HG03060 (cell line): ENCODE measurements at regions not wholly inside any gene's neighbourhood (a gene's known extent, or its start where the extent isn't known, plus 50 kb on each side); places are given as distances from the start of the nearest gene placed in this dataset.

Source experiments
- ATAC-seq: cut with Tn5 transposase; IDR thresholded peaks from one replicate; pipeline ENCODE4 v1.9.1; 2021; ENCODE audit warnings: low read depth, moderate number of reproducible peaks; ENCODE audit not compliant: unreplicated experiment

DNA sequence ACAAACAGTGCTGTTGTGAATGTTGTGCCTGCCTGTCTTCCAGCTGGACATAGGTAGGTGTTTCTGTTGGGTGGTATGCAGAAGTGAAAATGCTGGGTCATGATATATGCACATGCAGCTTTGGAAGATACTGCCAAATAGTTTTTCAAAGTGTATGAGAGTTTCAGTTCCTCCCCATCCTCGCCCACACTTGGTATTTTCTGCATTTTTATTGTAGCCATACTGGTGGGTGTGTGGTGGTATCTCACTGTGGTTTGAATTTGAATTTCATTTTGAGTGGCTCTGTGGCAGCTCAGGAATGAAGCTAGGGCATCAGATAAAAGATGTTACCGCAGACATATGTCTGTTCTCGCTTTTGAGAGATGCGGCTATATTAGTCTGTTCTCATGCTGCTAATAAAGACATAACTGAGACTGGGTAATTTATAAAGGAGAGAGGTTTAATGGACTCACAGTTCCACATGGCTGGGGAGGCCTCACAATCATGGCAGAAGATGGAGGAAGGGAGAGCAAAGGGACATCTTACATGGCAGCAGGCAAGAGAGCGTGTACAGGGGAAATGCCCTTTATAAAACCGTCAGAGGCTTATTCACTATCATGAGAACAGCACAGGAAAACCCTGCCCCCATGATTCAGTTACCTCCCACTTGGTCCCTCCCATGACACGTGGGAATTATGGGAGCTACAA, 183.1 kb downstream of the CAND1 start:
- ATAC-seq = peak; percentile 61

DNA sequence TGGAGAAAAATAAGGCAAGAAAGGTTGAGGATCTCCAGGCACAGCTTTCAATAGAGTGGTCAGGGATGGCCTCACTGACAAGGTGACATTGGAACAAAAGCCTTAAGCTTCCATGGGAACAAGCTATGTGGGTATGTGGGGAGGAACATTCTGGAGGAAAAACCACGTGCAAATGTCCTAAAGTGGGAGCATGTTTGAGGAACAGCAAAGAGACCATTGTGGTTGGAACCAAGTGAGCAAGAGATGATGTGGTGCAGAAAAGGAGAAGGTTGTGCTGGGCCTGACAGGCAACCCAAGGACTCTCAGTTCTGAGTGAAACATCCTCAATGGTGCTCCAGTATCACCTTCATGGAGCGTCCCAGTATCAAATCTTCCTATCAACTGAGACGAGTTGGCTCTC, 184.0 kb downstream of the CAND1 start:
- ATAC-seq = no peak

DNA sequence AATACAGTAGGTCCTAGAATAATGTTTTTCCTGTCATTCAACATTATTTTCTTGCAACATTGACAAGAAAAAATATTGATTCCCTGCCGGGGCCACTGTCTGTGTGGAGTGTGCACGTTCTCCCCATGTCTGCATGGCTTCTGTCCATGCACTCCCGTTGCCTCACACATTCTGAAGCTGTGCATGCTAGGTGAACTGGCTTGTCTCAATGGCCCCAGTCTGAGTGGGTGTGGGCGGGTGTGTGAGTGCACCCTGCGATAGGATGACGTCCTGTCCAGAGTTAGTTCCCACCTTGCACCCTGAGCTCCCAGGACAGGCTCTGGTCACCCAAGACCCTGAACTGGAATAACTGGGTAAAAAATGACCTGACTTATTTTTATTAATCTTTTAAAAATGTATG, 186.1 kb downstream of the CAND1 start:
- no peak for ATAC-seq

DNA sequence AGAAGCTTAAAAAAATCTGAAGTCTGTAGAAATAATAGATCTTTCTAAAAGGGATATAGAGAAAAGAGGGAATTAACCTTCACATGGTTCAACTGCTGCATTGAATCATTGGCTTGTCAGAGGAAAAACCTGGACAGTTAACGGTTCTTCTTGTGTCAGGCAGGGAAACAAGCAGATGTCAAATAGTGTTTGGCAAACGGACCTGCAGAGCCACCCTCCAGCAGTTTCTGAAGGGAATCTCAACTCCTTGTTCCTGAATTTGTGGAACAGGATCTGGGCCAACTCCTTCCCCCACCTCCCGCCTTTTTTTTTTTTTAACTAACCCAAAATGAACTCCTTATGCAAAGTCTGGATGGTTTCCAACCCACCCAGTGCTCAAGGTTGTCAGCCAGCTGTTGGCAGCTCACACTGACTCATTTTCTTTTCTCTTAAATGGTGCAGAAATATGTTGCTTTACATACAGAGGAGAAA, 187.3 kb downstream of the CAND1 start:
- no peak for ATAC-seq

DNA sequence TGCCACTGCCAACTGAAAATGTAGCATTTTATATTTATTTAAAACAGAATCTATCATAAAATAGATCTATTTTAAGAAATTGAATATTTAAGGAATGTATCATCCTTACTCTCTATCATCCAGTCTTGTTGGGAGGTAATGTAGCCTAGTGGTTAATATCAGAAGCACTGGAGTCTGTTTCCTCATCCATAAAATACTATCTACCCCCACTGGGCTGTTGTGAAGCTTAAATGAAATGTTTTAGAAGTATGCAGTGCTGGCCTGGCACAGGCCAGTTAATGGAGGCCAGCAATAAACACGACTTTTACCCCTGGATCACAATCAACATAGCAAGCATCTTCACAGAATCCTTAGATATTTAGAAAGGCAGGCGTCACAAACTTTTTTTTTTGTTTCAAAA, 188.0 kb downstream of the CAND1 start:
- no peak for ATAC-seq

DNA sequence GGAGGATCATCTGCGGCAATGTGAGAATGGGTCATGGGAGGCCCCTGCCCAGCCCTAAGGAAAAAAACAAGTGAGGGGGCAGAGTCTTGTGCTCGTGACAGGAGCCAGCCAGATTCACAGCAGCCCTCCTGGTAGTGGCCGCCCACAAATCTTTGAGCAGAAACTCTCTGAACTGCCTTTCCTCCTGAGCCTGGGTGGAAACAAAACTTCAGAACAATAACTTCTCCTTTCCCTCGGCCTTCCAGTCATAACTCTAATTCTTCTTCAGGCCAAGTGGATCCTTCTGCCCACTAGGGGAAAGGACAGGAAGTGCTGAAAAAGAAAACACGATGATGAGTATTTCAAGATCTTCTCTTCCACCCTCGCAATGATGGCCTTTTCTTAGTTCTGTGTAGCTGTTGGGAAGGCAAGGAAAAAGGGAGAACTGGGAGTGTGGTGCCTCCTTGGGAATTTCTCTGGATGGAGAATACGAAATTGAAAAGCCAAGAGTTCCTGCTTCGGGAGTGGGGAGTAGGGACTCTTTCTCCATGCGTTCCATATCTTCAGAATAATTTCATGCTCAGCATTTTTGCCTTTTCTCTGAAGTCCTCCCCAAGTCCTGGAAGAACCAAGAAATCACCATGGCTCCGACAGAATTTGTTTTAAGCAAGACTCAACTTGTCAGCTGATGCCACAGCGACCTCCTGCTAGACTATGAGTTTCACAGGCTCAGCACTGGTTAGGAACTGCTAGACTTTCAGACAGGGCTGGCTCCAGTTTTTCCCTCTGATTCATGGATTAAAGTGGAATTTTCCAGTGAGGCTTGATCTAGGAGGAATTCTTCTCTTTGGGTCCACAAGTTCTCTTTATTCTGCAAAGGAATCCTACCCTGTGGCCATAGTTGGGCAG, 188.9 kb downstream of the CAND1 start:
- ATAC-seq = no peak

DNA sequence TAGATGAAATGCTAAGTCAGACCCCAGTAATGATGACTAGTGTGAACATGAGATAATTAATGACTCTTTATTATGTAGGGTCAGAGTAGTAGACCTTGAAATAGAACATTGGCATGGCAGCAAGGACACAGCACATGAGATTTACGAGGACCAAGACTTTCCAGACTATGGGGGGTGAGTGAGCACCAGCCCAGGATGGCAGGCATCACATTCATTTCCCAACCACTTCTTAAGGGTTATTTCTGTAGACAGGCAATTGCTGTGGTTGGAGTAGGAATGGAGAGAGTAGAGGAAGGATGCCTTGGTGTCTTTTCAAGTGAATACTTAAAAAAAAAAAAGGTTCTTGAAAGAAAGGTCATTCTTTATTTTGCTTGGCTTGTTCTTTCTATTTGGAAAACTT, 189.4 kb upstream of the DYRK2 start:
- ATAC-seq = no peak

DNA sequence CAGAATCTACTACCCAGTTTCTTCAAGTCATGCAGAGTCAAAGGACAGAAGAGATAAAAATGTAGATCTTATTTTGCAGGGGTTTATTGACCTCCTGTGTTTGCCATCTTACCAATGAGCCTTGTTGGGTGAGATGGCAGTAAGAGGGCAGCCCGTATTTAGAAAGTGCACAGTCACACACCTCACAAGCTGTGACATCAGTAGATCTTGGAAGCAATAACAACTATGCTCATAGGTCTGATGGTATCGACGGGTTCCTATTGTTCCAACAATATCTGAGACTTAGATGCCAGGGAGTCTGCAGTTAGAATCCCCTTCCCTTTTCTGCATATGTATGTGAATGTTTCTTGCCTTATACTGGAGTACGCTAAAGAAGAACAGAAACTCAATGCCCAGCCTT, 189.0 kb upstream of the DYRK2 start:
- ATAC-seq = no peak

DNA sequence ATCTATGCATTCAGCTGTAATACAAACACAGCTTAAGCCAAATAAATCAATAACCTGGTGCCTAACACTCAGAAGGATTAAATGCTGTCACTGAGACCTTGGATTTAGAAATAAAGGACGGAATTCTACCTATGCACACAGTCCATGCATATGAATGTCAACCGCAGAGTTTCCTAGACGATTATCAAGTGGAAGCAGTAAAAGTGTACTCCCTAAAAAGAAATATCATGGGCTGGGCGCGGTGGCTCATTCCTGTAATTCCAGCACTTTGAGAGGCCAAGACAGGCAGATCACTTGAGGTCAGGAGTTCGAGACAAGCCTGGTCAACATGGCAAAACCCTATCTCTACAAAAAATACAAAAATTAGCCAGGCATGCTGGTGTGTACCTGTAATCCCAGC, 188.2 kb upstream of the DYRK2 start:
- no peak for ATAC-seq

DNA sequence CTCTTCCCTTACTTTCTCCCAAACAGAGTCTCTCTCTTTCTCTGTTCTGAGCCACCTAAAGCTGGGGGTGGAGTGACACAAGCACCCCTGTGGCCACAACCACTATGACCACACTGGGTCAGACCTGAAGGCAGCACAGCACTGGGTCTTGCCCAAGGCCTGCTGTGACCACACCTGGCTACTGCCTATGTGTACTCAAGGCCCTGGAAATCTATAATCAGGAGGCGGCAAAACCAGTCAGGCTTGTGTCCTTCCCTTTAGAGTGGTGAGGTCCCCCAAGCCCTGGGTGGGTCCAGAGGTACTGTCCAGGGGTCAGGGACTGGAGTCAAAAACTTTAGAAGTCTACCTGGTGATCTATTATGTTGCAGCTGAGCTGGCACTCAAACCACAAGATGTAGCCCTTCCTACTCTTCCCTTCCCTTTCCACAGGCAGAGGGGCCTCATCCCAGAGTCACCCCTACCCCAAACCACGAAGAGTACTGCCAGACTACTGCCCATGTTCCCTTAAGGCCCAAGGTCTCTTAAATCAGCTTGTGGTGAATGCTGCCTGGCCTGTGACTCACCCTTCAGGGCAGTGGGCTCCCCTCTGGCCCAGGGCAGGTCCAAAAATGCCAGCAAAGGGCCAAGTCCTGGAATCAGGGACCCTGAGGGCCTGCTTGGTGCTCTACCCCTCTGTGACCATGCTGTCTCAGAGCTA, 179.8 kb upstream of the DYRK2 start:
- no peak for ATAC-seq

DNA sequence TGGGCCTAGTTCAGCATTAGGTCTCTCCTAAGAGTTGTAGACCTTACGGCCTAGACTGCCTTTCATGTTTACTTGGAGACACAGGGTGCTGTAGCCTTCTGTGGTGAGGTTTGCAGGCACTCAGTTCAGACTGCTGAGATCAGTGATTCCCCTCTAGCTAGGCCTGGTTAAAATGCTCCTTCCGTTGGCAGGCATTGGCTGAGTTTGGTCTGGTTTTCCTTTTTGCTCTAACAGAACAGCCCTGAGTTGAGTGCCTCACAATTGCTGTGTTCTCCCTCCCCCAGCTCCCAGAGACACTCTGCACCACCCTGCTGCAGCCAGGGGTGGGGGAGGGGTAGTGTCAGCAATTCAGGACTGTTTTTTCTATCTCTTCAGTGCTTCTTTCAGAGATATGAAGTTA, 178.9 kb upstream of the DYRK2 start:
- ATAC-seq = no peak

DNA sequence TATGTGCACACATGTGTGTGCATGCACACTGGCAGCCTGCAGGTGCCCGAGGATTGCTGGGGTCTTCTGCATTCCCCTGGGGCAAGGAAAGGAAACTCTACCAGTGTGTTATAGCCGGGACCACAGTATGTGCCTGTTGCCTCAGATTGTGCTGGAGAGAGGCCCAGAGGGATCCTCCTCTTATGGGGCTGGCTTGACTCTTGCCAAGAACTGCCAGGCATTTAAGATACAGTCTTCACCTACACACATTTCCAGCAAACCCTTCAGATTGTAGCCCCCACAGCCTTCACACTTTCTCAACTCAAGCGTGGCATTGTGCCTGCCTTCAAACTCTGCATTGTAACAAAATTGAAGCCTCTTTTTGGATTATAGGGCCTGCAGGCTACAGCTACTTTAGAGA, 176.7 kb upstream of the DYRK2 start:
- ATAC-seq = no peak

DNA sequence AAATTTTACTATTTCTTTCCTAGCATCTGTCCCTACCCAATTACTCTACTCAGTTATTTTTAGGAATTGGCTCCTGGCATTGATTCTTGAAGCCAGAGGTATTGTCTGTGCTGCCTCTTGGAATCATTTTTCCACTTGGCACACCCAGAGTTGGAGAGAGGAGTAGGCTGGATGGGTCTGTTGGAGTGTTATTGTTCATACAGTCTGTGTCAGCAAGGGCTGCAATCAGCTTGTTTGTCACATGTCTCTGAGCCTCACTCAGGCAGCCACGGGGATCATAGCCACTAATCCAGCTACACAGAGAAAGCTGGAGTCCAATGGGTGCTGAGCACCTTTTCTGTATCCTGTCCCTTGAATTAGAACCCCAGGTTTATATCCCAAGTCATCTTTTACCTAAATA, 176.0 kb upstream of the DYRK2 start:
- no peak for ATAC-seq

DNA sequence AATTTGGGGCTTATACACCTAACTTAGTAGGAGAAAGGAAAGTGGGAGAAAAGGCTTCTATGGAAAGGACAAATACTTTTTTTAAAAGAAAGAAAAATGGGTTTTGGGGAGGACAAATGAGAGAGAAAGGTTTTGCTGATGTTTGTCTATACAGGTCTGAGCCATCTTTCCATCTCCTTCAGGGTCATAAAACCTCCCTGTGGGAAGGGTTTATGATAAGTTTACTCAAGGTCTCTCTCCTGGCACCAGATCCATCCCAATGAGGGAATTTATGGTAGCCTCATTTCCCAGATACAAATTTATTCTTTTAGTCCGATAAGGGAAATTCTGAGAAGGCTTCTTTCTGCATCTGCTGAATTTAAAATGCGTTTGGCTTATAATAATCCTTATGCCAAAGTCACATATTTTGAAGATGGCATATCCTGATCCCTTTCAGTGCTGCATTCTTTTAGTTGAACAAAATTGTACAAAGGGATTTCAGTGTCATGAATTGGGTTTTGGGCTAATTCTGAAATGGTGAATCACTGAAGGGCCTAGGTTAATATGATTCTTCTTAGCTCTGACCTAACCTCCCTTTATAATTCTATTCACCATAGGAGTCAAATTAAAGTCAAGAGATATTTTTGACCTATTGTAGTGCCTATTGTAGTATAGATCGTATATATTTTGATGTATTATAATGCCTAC, 173.5 kb upstream of the DYRK2 start:
- ATAC-seq = no peak

DNA sequence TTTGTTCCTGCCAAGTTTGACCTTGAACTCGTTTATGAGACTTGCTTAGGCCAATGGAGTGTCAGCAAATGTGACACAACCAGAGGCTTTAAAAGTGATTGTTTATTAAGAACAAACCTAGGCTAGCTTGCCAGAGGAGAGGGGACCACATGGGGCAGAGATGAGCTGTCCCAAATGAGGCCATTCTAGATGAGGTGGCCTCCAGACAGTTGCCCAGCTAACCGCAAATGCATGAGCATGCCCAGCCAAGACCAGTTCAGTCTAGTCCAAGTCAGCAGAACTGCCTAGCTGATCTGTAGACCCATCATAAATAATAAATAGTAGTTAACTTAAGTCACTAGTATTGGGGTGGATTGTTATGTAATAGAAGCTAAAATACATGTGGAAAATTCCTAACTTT, 172.8 kb upstream of the DYRK2 start:
- no peak for ATAC-seq

DNA sequence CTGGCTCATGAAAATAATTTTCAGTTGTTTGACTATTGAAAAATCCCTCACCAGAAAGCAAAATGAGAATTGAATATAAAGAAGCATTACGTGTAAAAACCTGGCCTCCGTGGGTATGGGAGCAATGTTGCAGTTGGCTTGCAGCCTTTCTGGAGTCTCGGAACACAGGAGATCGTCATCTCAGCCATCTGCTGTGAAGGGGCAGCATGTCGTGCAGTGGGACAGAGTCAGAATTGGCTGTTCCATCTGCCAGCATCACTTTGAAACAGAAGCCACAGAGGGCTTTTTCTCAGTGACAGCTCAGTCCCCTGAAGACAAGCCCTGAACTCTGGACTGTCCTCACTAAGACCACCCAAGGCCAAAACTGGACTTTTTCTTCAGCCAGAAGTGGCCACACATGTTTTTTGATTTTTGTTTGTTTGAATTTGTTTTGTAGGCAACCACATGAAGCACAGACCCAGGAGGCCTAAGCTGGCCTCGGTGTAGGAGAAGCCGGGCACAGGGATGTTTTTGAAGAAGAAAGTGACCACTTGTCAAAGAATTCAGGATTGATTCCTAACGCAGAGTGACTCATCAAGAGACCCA, 170.8 kb upstream of the DYRK2 start:
- ATAC-seq = no peak

DNA sequence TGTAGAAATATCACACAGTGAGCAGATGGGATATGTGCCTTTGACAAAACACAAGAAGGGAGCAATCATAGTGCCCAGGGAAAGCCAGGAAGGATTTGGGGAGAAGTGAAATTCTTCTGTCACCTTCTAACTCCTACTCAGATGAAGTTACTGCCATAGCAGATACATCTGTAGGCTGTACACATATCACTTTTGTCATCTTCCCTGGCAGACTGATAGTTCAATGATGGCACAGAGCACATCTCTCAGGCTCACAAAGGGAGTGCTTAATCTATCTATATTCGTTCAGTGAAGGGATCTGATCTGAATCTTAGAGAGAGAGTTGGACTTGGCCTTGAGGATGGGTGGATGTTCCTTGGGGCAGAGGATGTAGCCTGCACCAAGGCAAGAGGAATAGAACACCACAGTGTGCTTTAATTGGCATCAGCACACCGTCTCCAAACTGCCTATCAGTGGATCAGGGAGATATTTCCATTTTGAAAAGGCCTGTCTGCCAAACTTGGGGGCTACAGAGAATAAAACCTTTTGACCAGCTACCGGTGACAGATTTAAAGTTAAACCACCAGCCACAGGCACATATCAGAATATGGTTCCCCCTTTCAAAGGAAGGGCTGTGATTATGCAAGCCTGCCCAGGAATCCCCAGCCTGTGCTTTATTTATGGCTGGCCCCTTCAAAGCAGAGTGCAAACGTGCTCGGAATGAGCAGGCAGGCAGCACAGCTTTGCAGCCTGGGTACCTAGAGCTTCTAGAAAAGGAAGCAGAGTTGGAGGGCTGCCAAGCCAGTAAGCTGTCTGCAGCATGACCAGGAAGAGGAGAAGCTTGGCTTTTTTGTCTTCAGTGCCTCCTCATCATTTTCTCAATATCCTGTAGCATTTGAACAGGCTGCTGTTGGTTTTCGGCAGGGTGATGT, 165.5 kb upstream of the DYRK2 start:
- peak; percentile 62 for ATAC-seq

DNA sequence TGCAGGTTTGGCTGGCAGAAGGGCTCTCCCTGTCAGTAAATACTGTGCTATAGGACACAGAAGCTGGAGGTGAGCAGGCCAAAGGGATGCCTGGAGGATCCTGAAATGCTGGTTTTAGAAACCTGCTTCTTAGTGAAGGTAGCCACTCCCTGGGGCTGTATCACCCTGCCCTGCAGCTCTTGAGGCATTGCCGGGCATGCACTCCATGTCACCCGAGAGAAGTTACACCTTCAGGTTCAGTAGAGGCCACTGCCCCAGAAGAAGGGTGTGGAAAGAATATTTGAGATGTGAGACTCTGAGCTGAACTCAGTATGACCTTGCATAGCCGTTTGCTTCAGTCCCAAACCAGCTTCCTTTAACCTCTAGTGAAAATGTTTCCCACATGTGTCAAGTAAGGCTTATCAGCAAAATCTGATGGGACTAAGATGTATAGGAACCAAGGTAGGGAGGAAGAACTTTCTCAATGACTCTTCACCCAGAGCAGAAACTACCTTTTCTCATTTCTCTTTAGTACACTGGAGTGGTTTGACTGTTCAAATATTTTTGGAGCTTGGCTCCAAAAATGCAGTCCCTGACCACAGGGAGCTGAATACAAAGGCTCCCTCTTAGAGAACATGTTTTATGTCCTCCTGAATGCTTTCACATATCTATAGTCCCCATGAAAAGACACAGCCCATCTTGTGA, 164.5 kb upstream of the DYRK2 start:
- ATAC-seq = no peak
